Lung (tissue), 11 donors: ENCODE measurements at regions not wholly inside any gene's neighbourhood (a gene's known extent, or its start where the extent isn't known, plus 50 kb on each side); places are given as distances from the start of the nearest gene placed in this dataset.

Source experiments
- ATAC-seq: fragments of 200-7000 bp; cut with Tn5 transposase; one replicate; pipeline ENCODE4 v1.9.1; 2020; ENCODE audit warnings: moderate number of reproducible peaks; ENCODE audit not compliant: insufficient read depth, low FRiP score
- DNase-seq, 3 donors: peaks; one replicate each; pipeline ENCODE4 v3.0.0-alpha.2; 2013 to 2017
- H3K27ac ChIP-seq, 2 donors: one replicate each; pipeline ENCODE4 v1.5.1; 2013; ENCODE audit warnings: mild to moderate bottlenecking in 2 of 2, moderate library complexity in 2 of 2, control low read depth in 1 of 2, inconsistent platforms in 1 of 2, low read depth in 1 of 2, low read length in 1 of 2
- H3K27me3 ChIP-seq, 3 donors: one replicate each; pipeline ENCODE4 v1.5.1; 2013; ENCODE audit warnings: low read length in 2 of 3; ENCODE audit not compliant: control insufficient read depth in 3 of 3, insufficient read depth in 3 of 3
- H3K36me3 ChIP-seq, 4 donors: one replicate each; pipeline ENCODE4 v1.5.1; 2013; ENCODE audit warnings: low read length in 4 of 4, mild to moderate bottlenecking in 1 of 4, moderate library complexity in 1 of 4; ENCODE audit not compliant: control insufficient read depth in 4 of 4, insufficient read depth in 4 of 4
- H3K4me1 ChIP-seq, 5 donors: one replicate each; pipeline ENCODE4 v1.5.1; 2013; ENCODE audit warnings: low read length in 5 of 5, mild to moderate bottlenecking in 2 of 5, moderate library complexity in 1 of 5; ENCODE audit not compliant: control insufficient read depth in 5 of 5, insufficient read depth in 5 of 5
- H3K4me3 ChIP-seq: one replicate; pipeline ENCODE4 v1.5.1; 2013; ENCODE audit warnings: mild to moderate bottlenecking, control low read depth, moderate library complexity
- H3K9ac ChIP-seq, 2 donors: one replicate each; pipeline ENCODE4 v1.5.1; 2013; ENCODE audit warnings: low read length in 2 of 2, control low read depth in 1 of 2; ENCODE audit not compliant: insufficient read depth in 1 of 2
- H3K9me3 ChIP-seq, 4 donors: one replicate each; pipeline ENCODE4 v1.5.1; 2013; ENCODE audit warnings: low read length in 3 of 4, mild to moderate bottlenecking in 1 of 4, moderate library complexity in 1 of 4; ENCODE audit not compliant: control insufficient read depth in 4 of 4, insufficient read depth in 3 of 4
- WGBS, 2 donors: extraction: QIAGEN DNeasy Blood & Tissue Kit; methylation state at CpG; one replicate each; pipeline ENCODE4 v1.1.7; 2013; 5-methylcytosine and 5-hydroxymethylcytosine counted together
- TF ChIP-seq, protein P1 (sequence below): IDR thresholded peaks from 2 replicates; pipeline ENCODE4 v1.5.1; 2012; ENCODE audit warnings: mild to moderate bottlenecking; ENCODE audit errors: control extremely low read depth, extremely low read depth
- donor health status: control.
- donor health status: control.
- donor health status: Bipolar disorder and iron deficiency.
- donor health status: healthy.
- donor health status: DM: yes; HTN: yes; CAD: no.

DNA sequence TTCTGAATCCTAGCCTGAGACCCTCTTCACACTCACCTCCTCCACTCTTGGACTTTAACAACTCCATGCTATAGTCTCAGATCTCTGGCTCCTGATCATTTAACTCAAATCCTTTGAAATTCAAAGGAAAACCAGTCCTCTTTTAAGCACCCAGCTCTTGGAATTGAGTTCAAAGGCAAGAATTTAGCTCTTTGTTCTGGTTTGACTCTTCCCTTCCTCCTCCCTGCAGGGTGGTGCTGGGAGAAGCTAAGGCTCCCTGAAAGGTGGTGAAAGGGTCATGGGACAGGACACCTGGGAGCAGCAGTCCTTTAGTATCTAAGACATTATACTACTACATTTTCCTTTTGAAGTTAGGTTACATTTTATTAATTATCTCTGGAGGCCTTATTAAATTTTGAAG, 259.4 kb downstream of the CCSER2 start:
- Histone ChIP-seq H3K4me3 (no peak overlapping the region), H3K27ac (no peak overlapping the region), H3K27me3 (no peaks in the 10 kb centered on the region), H3K9me3 (no peaks in the 10 kb centered on the region), H3K36me3 (no peaks in the 10 kb centered on the region), H3K4me1 (peaks cover 0 to 2% (median 0%) of the 10 kb centered on the region in 5 donors), H3K9ac (no peak overlapping the region)
- ATAC-seq (no peak), DNase-seq (no peak)
- TF ChIP-seq, protein P1, sequence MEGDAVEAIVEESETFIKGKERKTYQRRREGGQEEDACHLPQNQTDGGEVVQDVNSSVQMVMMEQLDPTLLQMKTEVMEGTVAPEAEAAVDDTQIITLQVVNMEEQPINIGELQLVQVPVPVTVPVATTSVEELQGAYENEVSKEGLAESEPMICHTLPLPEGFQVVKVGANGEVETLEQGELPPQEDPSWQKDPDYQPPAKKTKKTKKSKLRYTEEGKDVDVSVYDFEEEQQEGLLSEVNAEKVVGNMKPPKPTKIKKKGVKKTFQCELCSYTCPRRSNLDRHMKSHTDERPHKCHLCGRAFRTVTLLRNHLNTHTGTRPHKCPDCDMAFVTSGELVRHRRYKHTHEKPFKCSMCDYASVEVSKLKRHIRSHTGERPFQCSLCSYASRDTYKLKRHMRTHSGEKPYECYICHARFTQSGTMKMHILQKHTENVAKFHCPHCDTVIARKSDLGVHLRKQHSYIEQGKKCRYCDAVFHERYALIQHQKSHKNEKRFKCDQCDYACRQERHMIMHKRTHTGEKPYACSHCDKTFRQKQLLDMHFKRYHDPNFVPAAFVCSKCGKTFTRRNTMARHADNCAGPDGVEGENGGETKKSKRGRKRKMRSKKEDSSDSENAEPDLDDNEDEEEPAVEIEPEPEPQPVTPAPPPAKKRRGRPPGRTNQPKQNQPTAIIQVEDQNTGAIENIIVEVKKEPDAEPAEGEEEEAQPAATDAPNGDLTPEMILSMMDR: no peak

DNA sequence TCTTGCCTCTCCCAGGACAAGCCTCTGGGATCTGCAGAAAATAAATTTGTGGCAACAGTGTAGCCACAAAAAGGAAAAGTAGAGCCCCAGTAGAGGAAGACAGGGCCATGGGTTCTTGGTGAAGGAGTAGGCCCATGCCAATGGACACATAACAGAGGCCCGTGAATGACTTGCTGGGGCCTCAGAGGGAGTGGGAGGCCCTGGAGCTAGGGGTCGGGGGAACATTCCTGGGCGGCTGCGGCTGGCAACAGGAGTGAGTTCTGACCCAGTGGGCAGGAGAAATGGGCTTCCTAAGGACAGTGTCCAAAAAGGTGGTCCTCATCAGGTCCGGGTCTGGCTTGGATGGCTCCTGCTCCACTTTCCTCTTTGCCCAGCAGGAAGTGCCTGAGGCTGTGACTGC, 260.0 kb downstream of the CCSER2 start:
- TF ChIP-seq, protein P1: no peak
- Histone ChIP-seq H3K9ac (no peak overlapping the region), H3K9me3 (no peaks in the 10 kb centered on the region), H3K36me3 (no peaks in the 10 kb centered on the region), H3K4me3 (no peak overlapping the region), H3K4me1 (peaks cover 0 to 2% (median 0%) of the 10 kb centered on the region in 5 donors), H3K27me3 (no peaks in the 10 kb centered on the region), H3K27ac (no peak overlapping the region)
- ATAC-seq (no peak), DNase-seq (no peak)
- WGBS, 2 donors: 87 to 88% methylated on average over 5 of the region's 5 CpGs

DNA sequence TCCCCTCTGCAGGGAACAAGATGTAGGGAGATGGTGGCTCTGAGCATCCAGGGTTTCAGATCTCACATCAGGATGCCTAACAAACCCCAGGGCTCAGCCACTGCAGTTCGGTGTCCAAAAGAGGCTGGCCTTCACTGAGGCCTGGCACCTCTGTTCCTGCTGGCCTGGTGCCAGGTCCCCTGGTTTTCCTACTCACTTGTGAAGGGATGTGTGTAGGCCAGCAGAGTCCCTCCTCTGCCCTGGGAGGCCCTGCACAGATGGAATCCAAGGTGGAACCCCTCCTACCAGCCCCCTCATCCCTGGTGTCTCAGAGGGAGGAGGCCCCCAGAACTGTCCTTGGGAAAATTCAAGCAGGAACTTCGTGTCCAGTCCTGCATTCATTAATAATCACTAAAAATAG, 260.6 kb downstream of the CCSER2 start:
- Histone ChIP-seq H3K4me1 (peaks cover 0 to 2% (median 0%) of the 10 kb centered on the region in 5 donors), H3K9me3 (no peaks in the 10 kb centered on the region), H3K4me3 (no peak overlapping the region), H3K9ac (no peak overlapping the region), H3K27me3 (no peaks in the 10 kb centered on the region), H3K36me3 (no peaks in the 10 kb centered on the region), H3K27ac (no peak overlapping the region)
- ATAC-seq (no peak), DNase-seq (no peak)
- WGBS, 2 donors: 63 to 69% methylated on average over 2 of the region's 2 CpGs
- TF ChIP-seq, protein P1: no peak

DNA sequence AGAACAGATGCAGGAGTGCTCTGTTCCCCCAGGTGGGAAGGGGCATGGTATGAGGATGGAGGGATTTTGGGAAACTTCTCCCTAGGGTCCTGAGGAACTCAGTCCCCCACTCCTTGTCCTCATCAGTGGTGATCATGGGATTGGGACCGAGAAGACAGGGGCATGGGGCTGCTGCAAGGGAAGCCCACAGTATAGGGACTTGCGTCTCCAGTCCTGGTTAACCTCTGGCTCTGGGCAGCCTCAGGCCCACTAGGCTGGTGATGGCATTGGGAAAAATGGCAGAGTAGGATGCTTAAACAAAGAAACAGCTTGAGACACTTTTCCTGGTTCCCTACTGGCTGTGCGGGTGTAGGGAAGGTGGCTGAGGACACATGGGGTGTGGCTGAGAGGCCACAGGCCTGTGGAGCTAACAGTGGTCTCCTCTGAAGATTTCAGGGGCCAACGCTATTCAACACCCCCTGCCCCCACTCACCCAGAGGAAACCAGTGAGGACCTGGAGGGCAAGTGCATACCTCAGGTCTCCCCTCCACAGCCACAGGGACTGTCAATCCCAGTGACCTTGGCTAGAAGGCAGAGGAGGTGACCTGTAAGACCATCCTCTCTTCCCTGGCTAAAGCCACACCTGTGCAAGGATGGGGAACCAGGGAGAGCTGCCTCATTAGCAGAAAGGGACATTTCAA, 261.3 kb downstream of the CCSER2 start:
- no peaks in the 10 kb centered on the region for H3K27me3 ChIP-seq
- H3K27ac ChIP-seq: no peak overlapping the region
- H3K9me3 ChIP-seq: no peaks in the 10 kb centered on the region
- no peak overlapping the region for H3K9ac ChIP-seq
- peaks cover 0 to 2% (median 0%) of the 10 kb centered on the region in 5 donors for H3K4me1 ChIP-seq
- TF ChIP-seq, protein P1: no peak
- no peaks in the 10 kb centered on the region for H3K36me3 ChIP-seq
- no peak overlapping the region for H3K4me3 ChIP-seq
- WGBS, 2 donors: 76 to 83% methylated on average over 3 to 4 of the region's 4 CpGs
- ATAC-seq (no peak), DNase-seq (no peak)
